GM12801 (cell line): ENCODE measurements at regions not wholly inside any gene's neighbourhood (a gene's known extent, or its start where the extent isn't known, plus 50 kb on each side); places are given as distances from the start of the nearest gene placed in this dataset.

ENCODE experiments used
- TF ChIP-seq, protein P1 (sequence below): IDR thresholded peaks from one replicate; pipeline ENCODE4 v1.5.1; 2011; ENCODE audit warnings: control low read depth; ENCODE audit not compliant: insufficient read length; ENCODE audit errors: extremely low read depth

DNA sequence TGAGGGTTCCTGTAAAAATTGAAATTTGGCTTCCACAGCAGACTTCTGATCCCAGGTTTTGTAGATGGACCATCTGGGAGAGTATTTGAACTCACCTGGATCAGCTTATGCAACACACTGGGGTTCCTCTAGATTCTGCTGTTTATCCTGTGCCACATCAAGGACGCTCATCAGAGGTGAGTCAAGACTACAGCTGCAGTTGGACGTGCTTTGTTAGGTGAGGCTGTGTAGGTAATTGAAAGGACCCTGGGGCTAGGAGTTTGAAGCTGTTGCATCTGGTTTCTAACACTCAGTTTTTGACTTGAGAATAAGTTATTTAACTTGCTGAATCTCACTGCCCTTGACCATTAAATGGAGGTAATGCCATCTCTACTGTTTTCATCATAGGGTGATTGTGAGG, 394.2 kb downstream of the EDEM1 start:
- TF ChIP-seq, protein P1, sequence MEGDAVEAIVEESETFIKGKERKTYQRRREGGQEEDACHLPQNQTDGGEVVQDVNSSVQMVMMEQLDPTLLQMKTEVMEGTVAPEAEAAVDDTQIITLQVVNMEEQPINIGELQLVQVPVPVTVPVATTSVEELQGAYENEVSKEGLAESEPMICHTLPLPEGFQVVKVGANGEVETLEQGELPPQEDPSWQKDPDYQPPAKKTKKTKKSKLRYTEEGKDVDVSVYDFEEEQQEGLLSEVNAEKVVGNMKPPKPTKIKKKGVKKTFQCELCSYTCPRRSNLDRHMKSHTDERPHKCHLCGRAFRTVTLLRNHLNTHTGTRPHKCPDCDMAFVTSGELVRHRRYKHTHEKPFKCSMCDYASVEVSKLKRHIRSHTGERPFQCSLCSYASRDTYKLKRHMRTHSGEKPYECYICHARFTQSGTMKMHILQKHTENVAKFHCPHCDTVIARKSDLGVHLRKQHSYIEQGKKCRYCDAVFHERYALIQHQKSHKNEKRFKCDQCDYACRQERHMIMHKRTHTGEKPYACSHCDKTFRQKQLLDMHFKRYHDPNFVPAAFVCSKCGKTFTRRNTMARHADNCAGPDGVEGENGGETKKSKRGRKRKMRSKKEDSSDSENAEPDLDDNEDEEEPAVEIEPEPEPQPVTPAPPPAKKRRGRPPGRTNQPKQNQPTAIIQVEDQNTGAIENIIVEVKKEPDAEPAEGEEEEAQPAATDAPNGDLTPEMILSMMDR = no peak

GRCh38 chr3:5583920-5584319, 396.4 kb downstream of the EDEM1 start:
- TF ChIP-seq, protein P1 = no peak

GRCh38 chr3:5585085-5585484, 397.6 kb downstream of the EDEM1 start:
- TF ChIP-seq, protein P1 = no peak

- TF ChIP-seq, protein P1 = no peak
Measured at GRCh38 chr3:5606884-5607472, 419.5 kb downstream of the EDEM1 start.

GRCh38 chr3:5607581-5607980, 420.1 kb downstream of the EDEM1 start:
- TF ChIP-seq, protein P1 = no peak

- TF ChIP-seq, protein P1 = no peak
Measured at GRCh38 chr3:5613599-5613998, 426.1 kb downstream of the EDEM1 start.

GRCh38 chr3:5616873-5617272, 429.4 kb downstream of the EDEM1 start:
- TF ChIP-seq, protein P1 = no peak
